ENCODE measurements at regions not wholly inside any gene's neighbourhood (a gene's known extent, or its start where the extent isn't known, plus 50 kb on each side); places are given as distances from the start of the nearest gene placed in this dataset.

- Histone ChIP-seq H3K79me1 (replicated peaks; ENCODE audit: low read length, poor library complexity, severe bottlenecking) (no peaks in the 10 kb centered on the region), H3K4me3 (ENCODE audit: insufficient read depth in 1 of 2, low read depth in 1 of 2, low read length in 2 of 2) (no peak overlapping the region), H2BK120ac (ENCODE audit: low read depth, low read length) (no peak overlapping the region), H2BK12ac (ENCODE audit: low read length in 2 of 2) (no peak overlapping the region), H4K8ac (ENCODE audit: low read length) (no peak overlapping the region), H2BK15ac (ENCODE audit: low read depth, poor library complexity, severe bottlenecking) (no peak overlapping the region), H3K27me3 (ENCODE audit: control insufficient read depth in 1 of 2, insufficient read depth in 1 of 2, low read length in 2 of 2) (no peaks in the 10 kb centered on the region), H3K36me3 (ENCODE audit: control insufficient read depth in 1 of 2, insufficient read depth in 2 of 2, low read depth in 1 of 2, low read length in 2 of 2) (peaks cover 0 to 3% of the 10 kb centered on the region in 2 experiments), H3K18ac (ENCODE audit: low read depth in 1 of 2, low read length in 2 of 2) (no peak overlapping the region), H2AFZ (ENCODE audit: low read depth, low read length) (no peak overlapping the region), H3K4me2 (ENCODE audit: low read length, poor library complexity, severe bottlenecking) (no peak overlapping the region), H3K4me1 (ENCODE audit: control insufficient read depth, insufficient read depth, low read depth, low read length) (no peaks in the 10 kb centered on the region), H3K23ac (ENCODE audit: low read length in 2 of 2) (no peak overlapping the region), H3K9me3 (ENCODE audit: control insufficient read depth, low read length) (no peaks in the 10 kb centered on the region), H3K4ac (ENCODE audit: low read depth in 1 of 2, low read length in 2 of 2) (no peak overlapping the region), H2BK5ac (ENCODE audit: low read depth, low read length, poor library complexity, severe bottlenecking) (no peak overlapping the region), H2AK5ac (ENCODE audit: low read length, severe bottlenecking) (no peak overlapping the region), H4K91ac (ENCODE audit: low read length) (no peak overlapping the region), H3K27ac (ENCODE audit: low read length, poor library complexity, severe bottlenecking) (no peak overlapping the region), H3K9ac (ENCODE audit: low read length) (no peak overlapping the region), H3K14ac (ENCODE audit: low read length in 2 of 2) (no peak overlapping the region)
- no peak for DNase-seq
- WGBS, result 80% methylated on average over 25 of the region's 25 CpGs
Observed at GRCh38 chr12:34335819-34336262, 313.5 kb downstream of the ALG10 start.

- Histone ChIP-seq H3K79me1 (replicated peaks; ENCODE audit: low read length, poor library complexity, severe bottlenecking) (no peaks in the 10 kb centered on the region), H4K91ac (ENCODE audit: low read length) (no peak overlapping the region), H2BK15ac (ENCODE audit: low read depth, poor library complexity, severe bottlenecking) (no peak overlapping the region), H3K18ac (ENCODE audit: low read depth in 1 of 2, low read length in 2 of 2) (no peak overlapping the region), H3K27me3 (ENCODE audit: control insufficient read depth in 1 of 2, insufficient read depth in 1 of 2, low read length in 2 of 2) (no peaks in the 10 kb centered on the region), H3K27ac (ENCODE audit: low read length, poor library complexity, severe bottlenecking) (no peak overlapping the region), H3K9ac (ENCODE audit: low read length) (no peak overlapping the region), H2BK12ac (ENCODE audit: low read length in 2 of 2) (no peak overlapping the region), H3K9me3 (ENCODE audit: control insufficient read depth, low read length) (no peaks in the 10 kb centered on the region), H3K23ac (ENCODE audit: low read length in 2 of 2) (no peak overlapping the region), H3K4me2 (ENCODE audit: low read length, poor library complexity, severe bottlenecking) (no peak overlapping the region), H3K4ac (ENCODE audit: low read depth in 1 of 2, low read length in 2 of 2) (no peak overlapping the region), H2AK5ac (ENCODE audit: low read length, severe bottlenecking) (no peak overlapping the region), H3K4me1 (ENCODE audit: control insufficient read depth, insufficient read depth, low read depth, low read length) (no peaks in the 10 kb centered on the region), H2BK120ac (ENCODE audit: low read depth, low read length) (no peak overlapping the region), H2BK5ac (ENCODE audit: low read depth, low read length, poor library complexity, severe bottlenecking) (no peak overlapping the region), H3K4me3 (ENCODE audit: insufficient read depth in 1 of 2, low read depth in 1 of 2, low read length in 2 of 2) (no peak overlapping the region), H3K36me3 (ENCODE audit: control insufficient read depth in 1 of 2, insufficient read depth in 2 of 2, low read depth in 1 of 2, low read length in 2 of 2) (peaks cover 0 to 3% of the 10 kb centered on the region in 2 experiments), H3K14ac (ENCODE audit: low read length in 2 of 2) (no peak overlapping the region), H2AFZ (ENCODE audit: low read depth, low read length) (no peak overlapping the region), H4K8ac (ENCODE audit: low read length) (no peak overlapping the region)
- WGBS, result 92% methylated on average over 53 of the region's 53 CpGs
- DNase-seq, result no peak
Observed at GRCh38 chr12:34336619-34337465, 314.5 kb downstream of the ALG10 start.

- 85% methylated on average over 22 of the region's 22 CpGs for WGBS
- no peak overlapping the region for H2BK5ac ChIP-seq (ENCODE audit: low read depth, low read length, poor library complexity, severe bottlenecking)
- H3K4me3 ChIP-seq (ENCODE audit: insufficient read depth in 1 of 2, low read depth in 1 of 2, low read length in 2 of 2), result no peak overlapping the region
- no peaks in the 10 kb centered on the region for H3K79me1 ChIP-seq (replicated peaks; ENCODE audit: low read length, poor library complexity, severe bottlenecking)
- H2AFZ ChIP-seq (ENCODE audit: low read depth, low read length), result no peak overlapping the region
- no peak overlapping the region for H2BK120ac ChIP-seq (ENCODE audit: low read depth, low read length)
- no peak overlapping the region for H3K18ac ChIP-seq (ENCODE audit: low read depth in 1 of 2, low read length in 2 of 2)
- no peak overlapping the region for H3K27ac ChIP-seq (ENCODE audit: low read length, poor library complexity, severe bottlenecking)
- H2BK15ac ChIP-seq (ENCODE audit: low read depth, poor library complexity, severe bottlenecking), result no peak overlapping the region
- no peak overlapping the region for H3K9ac ChIP-seq (ENCODE audit: low read length)
- H3K23ac ChIP-seq (ENCODE audit: low read length in 2 of 2), result no peak overlapping the region
- no peaks in the 10 kb centered on the region for H3K9me3 ChIP-seq (ENCODE audit: control insufficient read depth, low read length)
- H3K4ac ChIP-seq (ENCODE audit: low read depth in 1 of 2, low read length in 2 of 2), result no peak overlapping the region
- peaks cover 0 to 3% of the 10 kb centered on the region in 2 experiments for H3K36me3 ChIP-seq (ENCODE audit: control insufficient read depth in 1 of 2, insufficient read depth in 2 of 2, low read depth in 1 of 2, low read length in 2 of 2)
- H3K4me2 ChIP-seq (ENCODE audit: low read length, poor library complexity, severe bottlenecking), result no peak overlapping the region
- H3K4me1 ChIP-seq (ENCODE audit: control insufficient read depth, insufficient read depth, low read depth, low read length), result no peaks in the 10 kb centered on the region
- H4K91ac ChIP-seq (ENCODE audit: low read length), result no peak overlapping the region
- H4K8ac ChIP-seq (ENCODE audit: low read length), result no peak overlapping the region
- DNase-seq, result no peak
- no peaks in the 10 kb centered on the region for H3K27me3 ChIP-seq (ENCODE audit: control insufficient read depth in 1 of 2, insufficient read depth in 1 of 2, low read length in 2 of 2)
- no peak overlapping the region for H3K14ac ChIP-seq (ENCODE audit: low read length in 2 of 2)
- no peak overlapping the region for H2AK5ac ChIP-seq (ENCODE audit: low read length, severe bottlenecking)
- no peak overlapping the region for H2BK12ac ChIP-seq (ENCODE audit: low read length in 2 of 2)
Observed at GRCh38 chr12:34338751-34339150, 316.5 kb downstream of the ALG10 start.

GRCh38 chr12:34339922-34340321 is 317.6 kb downstream of the ALG10 start:
- H3K9ac ChIP-seq (ENCODE audit: low read length), result no peak overlapping the region
- DNase-seq, result no peak
- H3K4me3 ChIP-seq (ENCODE audit: insufficient read depth in 1 of 2, low read depth in 1 of 2, low read length in 2 of 2), result no peak overlapping the region

More at GRCh38 chr12:34339922-34340321, 317.6 kb downstream of the ALG10 start:
- Histone ChIP-seq H2AFZ (ENCODE audit: low read depth, low read length) (no peak overlapping the region), H3K9me3 (ENCODE audit: control insufficient read depth, low read length) (no peaks in the 10 kb centered on the region), H4K91ac (ENCODE audit: low read length) (no peak overlapping the region), H3K27me3 (ENCODE audit: control insufficient read depth in 1 of 2, insufficient read depth in 1 of 2, low read length in 2 of 2) (no peaks in the 10 kb centered on the region), H3K14ac (ENCODE audit: low read length in 2 of 2) (no peak overlapping the region), H3K23ac (ENCODE audit: low read length in 2 of 2) (no peak overlapping the region), H2BK12ac (ENCODE audit: low read length in 2 of 2) (no peak overlapping the region), H2BK15ac (ENCODE audit: low read depth, poor library complexity, severe bottlenecking) (no peak overlapping the region), H3K36me3 (ENCODE audit: control insufficient read depth in 1 of 2, insufficient read depth in 2 of 2, low read depth in 1 of 2, low read length in 2 of 2) (peaks cover 0 to 3% of the 10 kb centered on the region in 2 experiments), H3K4me2 (ENCODE audit: low read length, poor library complexity, severe bottlenecking) (no peak overlapping the region), H4K8ac (ENCODE audit: low read length) (no peak overlapping the region), H2AK5ac (ENCODE audit: low read length, severe bottlenecking) (no peak overlapping the region), H3K4ac (ENCODE audit: low read depth in 1 of 2, low read length in 2 of 2) (no peak overlapping the region), H2BK5ac (ENCODE audit: low read depth, low read length, poor library complexity, severe bottlenecking) (no peak overlapping the region), H2BK120ac (ENCODE audit: low read depth, low read length) (no peak overlapping the region), H3K4me1 (ENCODE audit: control insufficient read depth, insufficient read depth, low read depth, low read length) (no peaks in the 10 kb centered on the region), H3K18ac (ENCODE audit: low read depth in 1 of 2, low read length in 2 of 2) (no peak overlapping the region), H3K27ac (ENCODE audit: low read length, poor library complexity, severe bottlenecking) (no peak overlapping the region), H3K79me1 (replicated peaks; ENCODE audit: low read length, poor library complexity, severe bottlenecking) (no peaks in the 10 kb centered on the region)
- WGBS, result 88% methylated on average over 26 of the region's 26 CpGs
